ENCODE measurements at regions not wholly inside any gene's neighbourhood (a gene's known extent, or its start where the extent isn't known, plus 50 kb on each side); places are given as distances from the start of the nearest gene placed in this dataset.

GRCh38 chr3:67228136-67228535 is 230.0 kb downstream of the KBTBD8 start (continued):
- TF ChIP-seq, protein P1, sequence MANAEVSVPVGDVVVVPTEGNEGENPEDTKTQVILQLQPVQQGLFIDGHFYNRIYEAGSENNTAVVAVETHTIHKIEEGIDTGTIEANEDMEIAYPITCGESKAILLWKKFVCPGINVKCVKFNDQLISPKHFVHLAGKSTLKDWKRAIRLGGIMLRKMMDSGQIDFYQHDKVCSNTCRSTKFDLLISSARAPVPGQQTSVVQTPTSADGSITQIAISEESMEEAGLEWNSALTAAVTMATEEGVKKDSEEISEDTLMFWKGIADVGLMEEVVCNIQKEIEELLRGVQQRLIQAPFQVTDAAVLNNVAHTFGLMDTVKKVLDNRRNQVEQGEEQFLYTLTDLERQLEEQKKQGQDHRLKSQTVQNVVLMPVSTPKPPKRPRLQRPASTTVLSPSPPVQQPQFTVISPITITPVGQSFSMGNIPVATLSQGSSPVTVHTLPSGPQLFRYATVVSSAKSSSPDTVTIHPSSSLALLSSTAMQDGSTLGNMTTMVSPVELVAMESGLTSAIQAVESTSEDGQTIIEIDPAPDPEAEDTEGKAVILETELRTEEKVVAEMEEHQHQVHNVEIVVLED (CRISPR knock-in tag; IDR thresholded peaks at IDR 0.05) = no peak
- no peak for TF ChIP-seq ZNF609 (CRISPR knock-in tag; IDR thresholded peaks at IDR 0.05; ENCODE audit: borderline replicate concordance)
- TF ChIP-seq SRF (CRISPR knock-in tag; IDR thresholded peaks at IDR 0.05) = no peak
- TF ChIP-seq KLF1 (tag; IDR thresholded peaks at IDR 0.05) = no peak
- TF ChIP-seq NCOA2 (IDR thresholded peaks at IDR 0.05; ENCODE audit: partially characterized antibody in 2 of 2) = no peak
- no peak for TF ChIP-seq RBM15 (IDR thresholded peaks at IDR 0.05; ENCODE audit: insufficient read depth, low read length)
- TF ChIP-seq PURB (CRISPR knock-in tag; IDR thresholded peaks at IDR 0.05; ENCODE audit: low read depth) = no peak
